H1 (cell line): ENCODE measurements at regions not wholly inside any gene's neighbourhood (a gene's known extent, or its start where the extent isn't known, plus 50 kb on each side); places are given as distances from the start of the nearest gene placed in this dataset.

ENCODE experiments used
- CEBPB ChIP-seq: IDR thresholded peaks from 2 replicates; pipeline ENCODE4 v1.6.1; 2012; ENCODE audit warnings: low read depth, low read length
- KDM1A ChIP-seq: fragments of 200-600, 300-600 bp; sonication (generic); IDR thresholded peaks from 2 replicates; pipeline ENCODE4 v1.7.1; 2016; ENCODE audit warnings: mild to moderate bottlenecking, low read length, borderline replicate concordance
- POU5F1 ChIP-seq: IDR thresholded peaks from 2 replicates; pipeline ENCODE4 v1.6.1; 2011; ENCODE audit warnings: low read depth, mild to moderate bottlenecking, low read length, moderate library complexity
- SIN3A ChIP-seq, 2 experiments: IDR thresholded peaks in 1 of 2; conservative IDR thresholded peaks in 1 of 2; 2 replicates each; pipeline ENCODE4 v1.6.1; 2011 to 2012; ENCODE audit warnings: low read length in 2 of 2, improper control_type of control experiment in 1 of 2, low read depth in 1 of 2, mild to moderate bottlenecking in 1 of 2
- ZNF274 ChIP-seq: IDR thresholded peaks from 2 replicates; pipeline ENCODE4 v1.7.0; 2012; ENCODE audit warnings: low read length, borderline replicate concordance; ENCODE audit errors: extremely low read depth

GRCh38 chr12:3991798-3992580, 118.8 kb upstream of the PARP11 start (continued):
- no peak for TF ChIP-seq SIN3A (conservative IDR thresholded peaks at IDR 0.05 in 1 of 2, IDR thresholded peaks at IDR 0.05 in 1 of 2; ENCODE audit: low read depth in 1 of 2, low read length in 2 of 2)
- TF ChIP-seq POU5F1: no peak
- no peak for TF ChIP-seq CEBPB
- TF ChIP-seq ZNF274: no peak
- TF ChIP-seq KDM1A: no peak
